Endothelial cell (in vitro differentiated cells): ENCODE measurements at regions not wholly inside any gene's neighbourhood (a gene's known extent, or its start where the extent isn't known, plus 50 kb on each side); places are given as distances from the start of the nearest gene placed in this dataset.

ENCODE experiments used
- DNase-seq: peaks from one replicate; pipeline ENCODE4 v3.0.0; 2021; ENCODE audit warnings: low spot score
- H3K27ac Mint-ChIP-seq: one replicate; pipeline ENCODE4 v1.8.0; 2021; ENCODE audit warnings: mixed read lengths, inconsistent platforms; ENCODE audit not compliant: unreplicated experiment
- H3K27me3 Mint-ChIP-seq: one replicate; pipeline ENCODE4 v1.8.0; 2021; ENCODE audit warnings: mild to moderate bottlenecking, moderate library complexity, mixed read lengths, inconsistent platforms; ENCODE audit not compliant: unreplicated experiment
- H3K36me3 Mint-ChIP-seq: one replicate; pipeline ENCODE4 v1.8.0; 2021; ENCODE audit warnings: mild to moderate bottlenecking, low read depth, mixed read lengths, inconsistent platforms; ENCODE audit not compliant: unreplicated experiment
- H3K4me1 Mint-ChIP-seq: one replicate; pipeline ENCODE4 v1.8.0; 2021; ENCODE audit warnings: mild to moderate bottlenecking, mixed read lengths, inconsistent platforms; ENCODE audit not compliant: unreplicated experiment
- H3K4me3 Mint-ChIP-seq: one replicate; pipeline ENCODE4 v1.8.0; 2021; ENCODE audit warnings: mild to moderate bottlenecking, mixed read lengths, inconsistent platforms; ENCODE audit not compliant: unreplicated experiment
- H3K9me3 Mint-ChIP-seq: one replicate; pipeline ENCODE4 v1.8.0; 2021; ENCODE audit warnings: mixed read lengths, inconsistent platforms; ENCODE audit not compliant: unreplicated experiment
- TF ChIP-seq, protein P1 (sequence below): fragments of 200-600 bp; sonication (generic); IDR thresholded peaks from one replicate; pipeline ENCODE4 v1.5.0; 2021; ENCODE audit warnings: antibody characterized with exemption; ENCODE audit not compliant: unreplicated experiment

DNA sequence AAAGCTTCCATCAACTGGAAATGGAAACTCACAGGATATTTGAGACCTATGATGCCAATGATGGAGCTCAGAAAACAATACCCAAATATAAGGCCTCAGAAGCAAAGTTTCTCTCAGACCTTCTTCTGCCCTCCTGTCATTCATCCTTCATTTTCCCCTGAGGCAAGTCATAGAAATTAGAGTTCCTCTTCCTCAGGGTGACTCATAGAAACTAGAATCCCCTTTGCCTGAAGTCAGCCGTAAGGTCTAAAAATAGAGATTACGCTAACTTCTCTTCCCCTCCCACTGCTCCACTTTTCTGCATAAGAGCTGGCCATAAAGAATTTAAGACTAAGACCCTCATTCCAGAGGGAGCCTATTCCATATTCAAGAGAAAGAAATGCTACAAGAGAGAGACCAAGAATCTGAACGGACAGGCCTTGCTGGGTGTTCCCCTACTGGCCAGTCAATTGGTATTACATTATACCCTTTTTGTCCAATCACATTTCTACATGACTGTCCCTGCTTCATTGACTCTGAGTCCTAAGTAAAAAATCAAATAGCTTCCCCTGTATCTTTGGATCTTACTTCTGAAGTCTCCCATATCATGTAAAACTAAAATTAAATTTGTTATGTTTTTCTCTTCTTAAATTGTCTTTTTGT lies 994.9 kb downstream of the ADGRL2 start:
- Mint-ChIP-seq H3K4me3 (no peak overlapping the region), H3K9me3 (no peaks in the 10 kb centered on the region), H3K27me3 (peaks cover 2% of the 10 kb centered on the region), H3K36me3 (no peaks in the 10 kb centered on the region), H3K4me1 (peaks cover 4% of the 10 kb centered on the region), H3K27ac (no peak overlapping the region)
- DNase-seq = no peak
- TF ChIP-seq, protein P1, sequence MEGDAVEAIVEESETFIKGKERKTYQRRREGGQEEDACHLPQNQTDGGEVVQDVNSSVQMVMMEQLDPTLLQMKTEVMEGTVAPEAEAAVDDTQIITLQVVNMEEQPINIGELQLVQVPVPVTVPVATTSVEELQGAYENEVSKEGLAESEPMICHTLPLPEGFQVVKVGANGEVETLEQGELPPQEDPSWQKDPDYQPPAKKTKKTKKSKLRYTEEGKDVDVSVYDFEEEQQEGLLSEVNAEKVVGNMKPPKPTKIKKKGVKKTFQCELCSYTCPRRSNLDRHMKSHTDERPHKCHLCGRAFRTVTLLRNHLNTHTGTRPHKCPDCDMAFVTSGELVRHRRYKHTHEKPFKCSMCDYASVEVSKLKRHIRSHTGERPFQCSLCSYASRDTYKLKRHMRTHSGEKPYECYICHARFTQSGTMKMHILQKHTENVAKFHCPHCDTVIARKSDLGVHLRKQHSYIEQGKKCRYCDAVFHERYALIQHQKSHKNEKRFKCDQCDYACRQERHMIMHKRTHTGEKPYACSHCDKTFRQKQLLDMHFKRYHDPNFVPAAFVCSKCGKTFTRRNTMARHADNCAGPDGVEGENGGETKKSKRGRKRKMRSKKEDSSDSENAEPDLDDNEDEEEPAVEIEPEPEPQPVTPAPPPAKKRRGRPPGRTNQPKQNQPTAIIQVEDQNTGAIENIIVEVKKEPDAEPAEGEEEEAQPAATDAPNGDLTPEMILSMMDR = no peak

DNA sequence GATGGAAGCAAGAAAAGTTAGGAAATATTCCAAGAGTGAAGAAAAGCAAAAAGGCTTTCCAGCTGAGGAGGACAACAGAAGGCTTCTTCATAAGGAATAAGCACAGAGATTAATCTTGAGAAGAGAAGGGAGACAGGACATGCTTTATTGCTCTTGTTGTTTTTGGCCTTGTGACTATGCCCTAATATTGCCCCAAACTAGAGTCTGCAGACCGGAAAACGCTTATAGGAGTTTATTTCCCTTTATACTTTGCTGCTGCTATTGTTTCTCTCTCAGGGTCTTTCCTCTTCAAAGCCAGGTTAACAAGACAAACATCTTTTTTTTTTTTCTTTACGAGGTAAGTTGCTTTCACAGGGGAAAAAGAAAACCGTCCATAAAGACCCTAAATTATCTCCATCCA lies 991.4 kb downstream of the ADGRL2 start:
- no peaks in the 10 kb centered on the region for H3K36me3 Mint-ChIP-seq
- TF ChIP-seq, protein P1 = no peak
- H3K4me1 Mint-ChIP-seq = peaks cover 4% of the 10 kb centered on the region
- no peaks in the 10 kb centered on the region for H3K9me3 Mint-ChIP-seq
- DNase-seq = no peak
- H3K27me3 Mint-ChIP-seq = peaks cover 2% of the 10 kb centered on the region
- no peak overlapping the region for H3K27ac Mint-ChIP-seq
- H3K4me3 Mint-ChIP-seq = no peak overlapping the region

DNA sequence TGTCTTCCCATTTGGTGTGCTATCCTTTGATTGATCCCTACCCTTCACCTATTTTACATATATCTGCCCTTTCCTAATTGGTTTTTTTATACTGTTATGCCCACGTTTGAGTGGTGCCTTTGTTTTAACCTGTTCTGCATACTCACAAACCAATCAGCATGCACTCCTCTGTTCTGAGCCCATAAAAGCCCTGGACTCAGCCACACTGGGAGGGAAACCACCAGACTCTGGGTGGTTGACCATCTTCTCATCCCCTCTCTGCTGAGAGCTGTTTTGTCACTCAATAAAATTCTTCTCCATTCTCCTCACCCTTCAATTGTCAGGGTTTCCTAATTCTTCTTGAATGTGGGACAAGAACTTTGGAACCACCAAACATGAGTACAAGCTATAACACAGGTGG lies 989.8 kb downstream of the ADGRL2 start:
- Mint-ChIP-seq H3K4me3 (no peak overlapping the region), H3K27ac (no peak overlapping the region), H3K27me3 (peaks cover 2% of the 10 kb centered on the region), H3K36me3 (no peaks in the 10 kb centered on the region), H3K9me3 (no peaks in the 10 kb centered on the region), H3K4me1 (peaks cover 4% of the 10 kb centered on the region)
- DNase-seq = no peak
- TF ChIP-seq, protein P1 = no peak

DNA sequence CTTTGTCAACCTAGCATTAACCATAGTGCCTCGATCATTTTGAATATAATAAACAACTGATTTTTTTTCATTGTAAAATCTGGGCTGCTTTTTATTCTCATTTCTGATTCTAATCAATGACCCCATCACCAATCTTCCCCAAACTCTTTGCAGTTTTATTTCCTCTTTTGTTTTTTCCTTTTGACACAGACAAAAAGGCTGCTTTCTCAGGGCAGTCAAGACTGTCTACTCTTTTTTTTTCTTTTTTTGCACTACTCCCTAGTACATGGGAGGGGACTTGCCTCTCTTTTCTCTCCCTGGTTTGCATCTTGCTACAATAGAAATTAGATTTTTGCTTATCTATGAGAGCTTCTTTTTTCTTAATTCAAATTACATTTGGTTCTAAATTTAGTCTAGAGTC lies 987.9 kb downstream of the ADGRL2 start:
- DNase-seq = no peak
- Mint-ChIP-seq H3K36me3 (no peaks in the 10 kb centered on the region), H3K27me3 (no peaks in the 10 kb centered on the region), H3K4me3 (no peak overlapping the region), H3K27ac (no peak overlapping the region), H3K9me3 (no peaks in the 10 kb centered on the region), H3K4me1 (peaks cover 4% of the 10 kb centered on the region)
- TF ChIP-seq, protein P1 = no peak

DNA sequence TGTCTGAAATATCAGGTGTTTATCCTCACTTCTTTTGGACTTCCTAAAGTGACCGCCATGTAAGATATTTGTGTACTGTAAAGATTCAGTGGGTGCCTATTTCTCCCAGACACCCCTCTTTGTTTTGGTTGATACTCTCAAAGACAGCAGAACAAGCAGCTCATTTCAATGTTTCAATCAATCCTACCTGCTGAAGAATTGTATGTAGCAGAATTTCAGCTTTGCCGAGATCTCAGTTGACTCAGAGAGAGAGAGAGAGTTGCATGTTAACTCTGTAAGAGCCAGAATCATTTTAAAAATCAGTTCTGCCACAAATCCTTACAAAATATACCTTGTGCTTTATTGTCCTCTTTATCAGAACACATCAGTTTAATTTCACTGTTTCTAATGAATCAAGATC lies 987.3 kb downstream of the ADGRL2 start:
- Mint-ChIP-seq H3K27me3 (no peaks in the 10 kb centered on the region), H3K9me3 (no peaks in the 10 kb centered on the region), H3K27ac (no peak overlapping the region), H3K4me1 (peaks cover 4% of the 10 kb centered on the region), H3K36me3 (no peaks in the 10 kb centered on the region), H3K4me3 (no peak overlapping the region)
- DNase-seq = no peak
- TF ChIP-seq, protein P1 = no peak
